HEK293 (cell line): ENCODE measurements at regions not wholly inside any gene's neighbourhood (a gene's known extent, or its start where the extent isn't known, plus 50 kb on each side); places are given as distances from the start of the nearest gene placed in this dataset.

Experiments
- CTCF ChIA-PET: fragments of 350-600 bp; formaldehyde crosslinking; extraction: SDS; loops from one replicate; lab custom pipeline; 2021; ENCODE audit warnings: antibody characterized with exemption; lab: Yijun Ruan, JAX
- POLR2A ChIA-PET: fragments of 300-600 bp; formaldehyde crosslinking; extraction: SDS; loops from one replicate; lab custom pipeline; 2020; ENCODE audit warnings: antibody characterized with exemption, inconsistent platforms; lab: Yijun Ruan, JAX
- H3K27ac ChIP-seq: fragments of 200-500 bp; sonication (Bioruptor generic); 2 replicates; pipeline ENCODE4 v1.5.1; 2014; ENCODE audit warnings: low read depth, low read length, control low read depth, inconsistent platforms; ENCODE audit errors: extremely low read depth
- H3K36me3 ChIP-seq, 2 experiments: fragments of 200-500 bp in 1 of 2; sonication (Bioruptor generic) in 1 of 2; 1 replicate in 1 of 2; 2 replicates in 1 of 2; pipeline ENCODE4 v1.5.1; 2014 to 2017; ENCODE audit warnings: inconsistent platforms in 2 of 2, low read length in 2 of 2; ENCODE audit not compliant: control insufficient read depth in 2 of 2, insufficient read depth in 1 of 2
- H3K4me1 ChIP-seq: fragments of 200-500 bp; sonication (Bioruptor generic); 2 replicates; pipeline ENCODE4 v1.5.1; 2014; ENCODE audit warnings: mild to moderate bottlenecking, low read length, inconsistent platforms; ENCODE audit not compliant: control insufficient read depth, insufficient read depth
- H3K4me3 ChIP-seq: 2 replicates; pipeline ENCODE4 v1.5.1; 2011; ENCODE audit warnings: low read depth, mild to moderate bottlenecking, control low read depth, low read length, moderate library complexity
- H3K9me3 ChIP-seq: fragments of 200-500 bp; sonication (Bioruptor generic); 2 replicates; pipeline ENCODE4 v1.5.1; 2014; ENCODE audit warnings: low read depth, low read length, inconsistent platforms; ENCODE audit not compliant: control insufficient read depth, insufficient read depth
- BCL11A ChIP-seq: fragments of 450-650 bp; formaldehyde crosslinking; IDR thresholded peaks from 2 replicates; pipeline ENCODE4 v1.5.1; 2016; ENCODE audit warnings: low read depth, missing biosample characterization, missing genetic modification characterization
- GFI1B ChIP-seq: fragments of 450-650 bp; formaldehyde crosslinking; IDR thresholded peaks from 2 replicates; pipeline ENCODE4 v1.5.1; 2016; ENCODE audit warnings: missing biosample characterization, missing genetic modification characterization
- KLF1 ChIP-seq: fragments of 450-650 bp; formaldehyde crosslinking; IDR thresholded peaks from 2 replicates; pipeline ENCODE4 v1.5.1; 2016; ENCODE audit warnings: missing biosample characterization, missing genetic modification characterization
- KLF10 ChIP-seq: fragments of 450-650 bp; IDR thresholded peaks from 2 replicates; pipeline ENCODE4 v1.5.1; 2018; ENCODE audit warnings: missing biosample characterization, mild to moderate bottlenecking, missing genetic modification characterization
- PRDM6 ChIP-seq: fragments of 450-650 bp; formaldehyde crosslinking; IDR thresholded peaks from 2 replicates; pipeline ENCODE4 v1.5.1; 2017; ENCODE audit warnings: missing biosample characterization, missing genetic modification characterization
- SETDB1 ChIP-seq: IDR thresholded peaks from one replicate; pipeline ENCODE4 v1.6.1; 2017; ENCODE audit warnings: mild to moderate bottlenecking, low read length, moderate library complexity, mixed read lengths; ENCODE audit not compliant: insufficient read length
- TRIM28 ChIP-seq: IDR thresholded peaks from 2 replicates; pipeline ENCODE4 v1.6.1; 2011; ENCODE audit warnings: low read length, control low read depth, borderline replicate concordance
- ZFHX2 ChIP-seq: fragments of 450-650 bp; formaldehyde crosslinking; conservative IDR thresholded peaks from 2 replicates; pipeline ENCODE4 v1.5.1; 2016; ENCODE audit warnings: missing biosample characterization, missing genetic modification characterization
- ZFP41 ChIP-seq: fragments of 450-650 bp; formaldehyde crosslinking; IDR thresholded peaks from 2 replicates; pipeline ENCODE4 v1.5.1; 2016; ENCODE audit warnings: missing biosample characterization, missing genetic modification characterization, borderline replicate concordance
- ZNF146 ChIP-seq: fragments of 450-650 bp; formaldehyde crosslinking; IDR thresholded peaks from 2 replicates; pipeline ENCODE4 v1.5.1; 2016; ENCODE audit warnings: missing biosample characterization, missing genetic modification characterization
- ZNF16 ChIP-seq: fragments of 450-650 bp; formaldehyde crosslinking; IDR thresholded peaks from 2 replicates; pipeline ENCODE4 v1.5.1; 2016; ENCODE audit warnings: low read depth, missing biosample characterization, missing genetic modification characterization
- ZNF19 ChIP-seq: fragments of 450-650 bp; formaldehyde crosslinking; IDR thresholded peaks from 2 replicates; pipeline ENCODE4; 2016; ENCODE audit warnings: missing biosample characterization, missing genetic modification characterization, low read depth
- ZNF274 ChIP-seq, 2 experiments: fragments of 200-500 bp in 1 of 2; fragments of 450-650 bp in 1 of 2; sonication (Bioruptor generic) in 1 of 2; formaldehyde crosslinking in 1 of 2; IDR thresholded peaks; 2 replicates each; pipeline versions ENCODE4 v1.5.1 to v1.6.1; 2014 to 2016; ENCODE audit warnings: borderline replicate concordance in 1 of 2, inconsistent platforms in 1 of 2, low read length in 1 of 2, missing biosample characterization in 1 of 2, missing genetic modification characterization in 1 of 2
- ZNF280C ChIP-seq: fragments of 450-650 bp; formaldehyde crosslinking; IDR thresholded peaks from 2 replicates; pipeline ENCODE4 v1.5.1; 2016; ENCODE audit warnings: missing biosample characterization, missing genetic modification characterization
- ZNF488 ChIP-seq: fragments of 450-650 bp; formaldehyde crosslinking; IDR thresholded peaks from 2 replicates; pipeline ENCODE4 v1.5.1; 2016; ENCODE audit warnings: missing biosample characterization, missing genetic modification characterization
- ZNF585B ChIP-seq: fragments of 450-650 bp; formaldehyde crosslinking; IDR thresholded peaks from 2 replicates; pipeline ENCODE4 v1.5.1; 2016; ENCODE audit warnings: missing biosample characterization, missing genetic modification characterization
- ZNF624 ChIP-seq: fragments of 450-650 bp; formaldehyde crosslinking; IDR thresholded peaks from 2 replicates; pipeline ENCODE4 v1.5.1; 2017; ENCODE audit warnings: missing biosample characterization, missing genetic modification characterization
- ZNF645 ChIP-seq: fragments of 450-650 bp; formaldehyde crosslinking; IDR thresholded peaks from 2 replicates; pipeline ENCODE4; 2016; ENCODE audit warnings: missing biosample characterization, missing genetic modification characterization
- ZNF777 ChIP-seq: fragments of 450-650 bp; formaldehyde crosslinking; IDR thresholded peaks from 2 replicates; pipeline ENCODE4 v1.5.1; 2017; ENCODE audit warnings: missing biosample characterization, missing genetic modification characterization, borderline replicate concordance
- TF ChIP-seq, protein P1 (sequence below): fragments of 450-650 bp; formaldehyde crosslinking; IDR thresholded peaks from 2 replicates; pipeline ENCODE4 v1.5.1; 2016; ENCODE audit warnings: missing biosample characterization, missing genetic modification characterization
- TF ChIP-seq, protein P2 (sequence below): fragments of 450-650 bp; formaldehyde crosslinking; conservative IDR thresholded peaks from 2 replicates; pipeline ENCODE4 v1.5.1; 2016; ENCODE audit warnings: low read depth, missing biosample characterization, missing genetic modification characterization

- TF ChIP-seq ZFP41 (tag by site-specific recombination) (no peak), ZNF19 (tag by site-specific recombination) (no peak)
- TF ChIP-seq, all 188 proteins: peak for 0
Observed at GRCh38 chr6:103404799-103405198, 1454.9 kb downstream of the HACE1 start (continued).

DNA sequence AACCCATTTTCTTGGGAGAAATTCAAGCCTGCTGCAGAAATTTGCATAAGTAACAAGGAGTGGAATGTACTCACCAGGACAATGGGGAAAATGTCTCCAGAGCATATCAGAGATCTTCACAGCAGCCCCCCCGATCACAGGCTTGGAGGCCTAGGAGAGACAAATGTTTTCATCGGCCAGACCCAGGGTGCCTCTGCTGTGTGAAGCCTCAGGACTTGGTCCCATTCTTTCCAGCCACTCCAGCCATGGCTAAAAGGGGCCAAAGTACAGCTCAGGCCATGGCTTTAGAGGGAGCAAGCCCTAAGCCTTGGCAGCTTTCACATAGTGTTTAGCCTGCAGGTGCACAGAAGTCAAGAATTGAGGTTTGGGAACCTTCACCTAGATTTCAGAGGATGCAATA, 1463.0 kb downstream of the HACE1 start:
- Histone ChIP-seq H3K27ac (no peak overlapping the region), H3K4me1 (no peaks in the 10 kb centered on the region), H3K36me3 (no peaks in the 10 kb centered on the region), H3K9me3 (no peaks in the 10 kb centered on the region), H3K4me3 (no peak overlapping the region)
- ChIA-PET POLR2A (no interaction called here), CTCF (no interaction called here)
- TF ChIP-seq SETDB1, result peak; percentile 45
- no peak for TF ChIP-seq BCL11A (tag by site-specific recombination)
- TF ChIP-seq, protein P1, sequence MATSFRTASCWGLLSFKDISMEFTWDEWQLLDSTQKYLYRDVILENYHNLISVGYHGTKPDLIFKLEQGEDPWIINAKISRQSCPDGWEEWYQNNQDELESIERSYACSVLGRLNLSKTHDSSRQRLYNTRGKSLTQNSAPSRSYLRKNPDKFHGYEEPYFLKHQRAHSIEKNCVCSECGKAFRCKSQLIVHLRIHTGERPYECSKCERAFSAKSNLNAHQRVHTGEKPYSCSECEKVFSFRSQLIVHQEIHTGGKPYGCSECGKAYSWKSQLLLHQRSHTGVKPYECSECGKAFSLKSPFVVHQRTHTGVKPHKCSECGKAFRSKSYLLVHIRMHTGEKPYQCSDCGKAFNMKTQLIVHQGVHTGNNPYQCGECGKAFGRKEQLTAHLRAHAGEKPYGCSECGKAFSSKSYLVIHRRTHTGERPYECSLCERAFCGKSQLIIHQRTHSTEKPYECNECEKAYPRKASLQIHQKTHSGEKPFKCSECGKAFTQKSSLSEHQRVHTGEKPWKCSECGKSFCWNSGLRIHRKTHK, result no peak
- TF ChIP-seq ZNF16, result no peak
- TF ChIP-seq ZNF280C (tag by site-specific recombination), result no peak
- TF ChIP-seq ZNF146 (tag by site-specific recombination), result no peak
- TF ChIP-seq ZNF488, result no peak
- peak; percentile 66 for TF ChIP-seq ZNF585B
- TF ChIP-seq ZNF777 (tag by site-specific recombination), result no peak
- no peak for TF ChIP-seq KLF1
- TF ChIP-seq ZNF645, result no peak
- TF ChIP-seq ZNF274 (IDR thresholded peaks at IDR 0.05; ENCODE audit: low read length), result no peak
- no peak for TF ChIP-seq ZNF274 (tag by site-specific recombination; IDR thresholded peaks at IDR 0.05; ENCODE audit: borderline replicate concordance)
- TF ChIP-seq PRDM6, result no peak
- TF ChIP-seq ZFHX2 (tag by site-specific recombination), result no peak
- no peak for TF ChIP-seq KLF10
- no peak for TF ChIP-seq ZNF624 (tag by site-specific recombination)
- no peak for TF ChIP-seq GFI1B (tag by site-specific recombination)
- TF ChIP-seq, protein P2, sequence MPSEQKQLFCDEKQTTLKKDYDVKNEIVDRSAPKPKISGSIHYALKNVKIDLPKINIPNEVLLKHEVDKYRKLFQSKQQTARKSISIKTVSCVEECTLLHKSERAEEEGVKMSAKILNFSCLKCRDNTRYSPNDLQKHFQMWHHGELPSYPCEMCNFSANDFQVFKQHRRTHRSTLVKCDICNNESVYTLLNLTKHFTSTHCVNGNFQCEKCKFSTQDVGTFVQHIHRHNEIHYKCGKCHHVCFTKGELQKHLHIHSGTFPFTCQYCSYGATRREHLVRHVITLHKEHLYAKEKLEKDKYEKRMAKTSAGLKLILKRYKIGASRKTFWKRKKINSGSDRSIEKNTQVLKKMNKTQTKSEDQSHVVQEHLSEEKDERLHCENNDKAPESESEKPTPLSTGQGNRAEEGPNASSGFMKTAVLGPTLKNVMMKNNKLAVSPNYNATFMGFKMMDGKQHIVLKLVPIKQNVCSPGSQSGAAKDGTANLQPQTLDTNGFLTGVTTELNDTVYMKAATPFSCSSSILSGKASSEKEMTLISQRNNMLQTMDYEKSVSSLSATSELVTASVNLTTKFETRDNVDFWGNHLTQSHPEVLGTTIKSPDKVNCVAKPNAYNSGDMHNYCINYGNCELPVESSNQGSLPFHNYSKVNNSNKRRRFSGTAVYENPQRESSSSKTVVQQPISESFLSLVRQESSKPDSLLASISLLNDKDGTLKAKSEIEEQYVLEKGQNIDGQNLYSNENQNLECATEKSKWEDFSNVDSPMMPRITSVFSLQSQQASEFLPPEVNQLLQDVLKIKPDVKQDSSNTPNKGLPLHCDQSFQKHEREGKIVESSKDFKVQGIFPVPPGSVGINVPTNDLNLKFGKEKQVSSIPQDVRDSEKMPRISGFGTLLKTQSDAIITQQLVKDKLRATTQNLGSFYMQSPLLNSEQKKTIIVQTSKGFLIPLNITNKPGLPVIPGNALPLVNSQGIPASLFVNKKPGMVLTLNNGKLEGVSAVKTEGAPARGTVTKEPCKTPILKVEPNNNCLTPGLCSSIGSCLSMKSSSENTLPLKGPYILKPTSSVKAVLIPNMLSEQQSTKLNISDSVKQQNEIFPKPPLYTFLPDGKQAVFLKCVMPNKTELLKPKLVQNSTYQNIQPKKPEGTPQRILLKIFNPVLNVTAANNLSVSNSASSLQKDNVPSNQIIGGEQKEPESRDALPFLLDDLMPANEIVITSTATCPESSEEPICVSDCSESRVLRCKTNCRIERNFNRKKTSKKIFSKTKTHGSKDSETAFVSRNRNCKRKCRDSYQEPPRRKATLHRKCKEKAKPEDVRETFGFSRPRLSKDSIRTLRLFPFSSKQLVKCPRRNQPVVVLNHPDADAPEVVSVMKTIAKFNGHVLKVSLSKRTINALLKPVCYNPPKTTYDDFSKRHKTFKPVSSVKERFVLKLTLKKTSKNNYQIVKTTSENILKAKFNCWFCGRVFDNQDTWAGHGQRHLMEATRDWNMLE (tag by site-specific recombination), result no peak
- TF ChIP-seq TRIM28, result peak; percentile 81; the same call in 1 of the 2 replicates
